ENCODE measurements at regions not wholly inside any gene's neighbourhood (a gene's known extent, or its start where the extent isn't known, plus 50 kb on each side); places are given as distances from the start of the nearest gene placed in this dataset.

GRCh38 chr2:14245901-14246300 lies 386.6 kb upstream of the LRATD1 start:
- Histone ChIP-seq H3K9me3 (replicated peaks; ENCODE audit: control insufficient read depth, insufficient read depth, low read length) (peaks cover 7% of the 10 kb centered on the region), H3K27ac (ENCODE audit: insufficient read depth, low read depth, low read length) (no peak overlapping the region), H2AFZ (ENCODE audit: low read depth, low read length) (no peak overlapping the region), H3K9ac (replicated peaks; ENCODE audit: extremely low read depth, insufficient read depth, low read length) (no peak overlapping the region), H3K9me1 (replicated peaks; ENCODE audit: control insufficient read depth, extremely low read depth, insufficient read depth, low read length) (no peaks in the 10 kb centered on the region), H3K4me1 (ENCODE audit: control insufficient read depth, extremely low read depth, insufficient read depth, low read length) (no peaks in the 10 kb centered on the region), H3K36me3 (ENCODE audit: control insufficient read depth in 2 of 2, extremely low read depth in 1 of 2, insufficient read depth in 2 of 2, low read length in 2 of 2) (no peaks in the 10 kb centered on the region), H3K79me2 (ENCODE audit: control insufficient read depth, insufficient read depth, low read length) (no peaks in the 10 kb centered on the region), H3K27me3 (ENCODE audit: control insufficient read depth in 2 of 2, insufficient read depth in 2 of 2, low read length in 2 of 2) (no peaks in the 10 kb centered on the region), H4K20me1 (replicated peaks; ENCODE audit: control insufficient read depth, extremely low read depth, insufficient read depth, low read length) (no peaks in the 10 kb centered on the region), H3K4me2 (ENCODE audit: insufficient read depth, low read length) (no peak overlapping the region), H3K4me3 (replicated peaks in 1 of 3; ENCODE audit: insufficient read depth in 1 of 3, low read depth in 1 of 3, low read length in 3 of 3) (no peak overlapping the region)
- BruUV-seq (replicated peaks): no TSS peak
- FAIRE-seq (no peak), DNase-seq (ENCODE audit: low read depth, low spot score) (no peak)
- TF ChIP-seq POLR2A (IDR thresholded peaks at IDR 0.05; ENCODE audit: low read depth, low read length) (no peak), POLR2AphosphoS5 (IDR thresholded peaks at IDR 0.05; ENCODE audit: insufficient read depth, low read depth, low read length) (no peak), MAX (IDR thresholded peaks at IDR 0.05; ENCODE audit: insufficient read depth, insufficient read length) (no peak), GATA2 (IDR thresholded peaks at IDR 0.05; ENCODE audit: insufficient read depth, insufficient read length, low read depth, low read length) (no peak), FOS (IDR thresholded peaks at IDR 0.05; ENCODE audit: borderline replicate concordance, insufficient read depth, low read length) (no peak), MYC (IDR thresholded peaks at IDR 0.05; ENCODE audit: low read depth, low read length) (no peak)
- dilution Hi-C loops (cut with MboI; ENCODE audit: extremely low pct_ligation_motif_present, low sequenced_read_pairs): no loop called here
- ChIA-PET POLR2A (no interaction called here), CTCF (no interaction called here)
- intact Hi-C loops (cut with micrococcal nuclease): no loop called here

GRCh38 chr2:14255135-14255820 lies 377.2 kb upstream of the LRATD1 start:
- H3K9me1 ChIP-seq (replicated peaks; ENCODE audit: control insufficient read depth, extremely low read depth, insufficient read depth, low read length): no peaks in the 10 kb centered on the region
- no peak overlapping the region for H3K4me2 ChIP-seq (ENCODE audit: insufficient read depth, low read length)
- H3K36me3 ChIP-seq (ENCODE audit: control insufficient read depth in 2 of 2, extremely low read depth in 1 of 2, insufficient read depth in 2 of 2, low read length in 2 of 2): no peaks in the 10 kb centered on the region
- H3K4me3 ChIP-seq (replicated peaks in 1 of 3; ENCODE audit: insufficient read depth in 1 of 3, low read depth in 1 of 3, low read length in 3 of 3): no peak overlapping the region
- intact Hi-C loops (cut with micrococcal nuclease): no loop called here
- no peak for TF ChIP-seq JUN (IDR thresholded peaks at IDR 0.05; ENCODE audit: borderline replicate concordance, insufficient read depth, insufficient read length, low read depth)
- TF ChIP-seq POLR2AphosphoS5 (IDR thresholded peaks at IDR 0.05; ENCODE audit: insufficient read depth, low read depth, low read length): no peak
- no peak for TF ChIP-seq CTCF (IDR thresholded peaks at IDR 0.05; ENCODE audit: extremely low read depth in 1 of 2, insufficient read depth in 1 of 2, low read depth in 1 of 2, low read length in 2 of 2)
- TF ChIP-seq POLR2A (IDR thresholded peaks at IDR 0.05; ENCODE audit: low read depth, low read length): no peak
- dilution Hi-C loops (cut with MboI; ENCODE audit: extremely low pct_ligation_motif_present, low sequenced_read_pairs): no loop called here
- ChIA-PET CTCF (no interaction called here), POLR2A (no interaction called here)
- no peak overlapping the region for H2AFZ ChIP-seq (ENCODE audit: low read depth, low read length)
- no peaks in the 10 kb centered on the region for H3K4me1 ChIP-seq (ENCODE audit: control insufficient read depth, extremely low read depth, insufficient read depth, low read length)
- no peaks in the 10 kb centered on the region for H4K20me1 ChIP-seq (replicated peaks; ENCODE audit: control insufficient read depth, extremely low read depth, insufficient read depth, low read length)
- no peaks in the 10 kb centered on the region for H3K27me3 ChIP-seq (ENCODE audit: control insufficient read depth in 2 of 2, insufficient read depth in 2 of 2, low read length in 2 of 2)
- no peak overlapping the region for H3K27ac ChIP-seq (ENCODE audit: insufficient read depth, low read depth, low read length)
- DNase-seq (ENCODE audit: low read depth, low spot score): no peak
- BruUV-seq (replicated peaks): no TSS peak
- no peaks in the 10 kb centered on the region for H3K79me2 ChIP-seq (ENCODE audit: control insufficient read depth, insufficient read depth, low read length)
- no peak for FAIRE-seq
- H3K9ac ChIP-seq (replicated peaks; ENCODE audit: extremely low read depth, insufficient read depth, low read length): no peak overlapping the region
- peaks cover 3% of the 10 kb centered on the region for H3K9me3 ChIP-seq (replicated peaks; ENCODE audit: control insufficient read depth, insufficient read depth, low read length)

All from endothelial cell of umbilical vein (primary cell).